PC-9 (cell line): ENCODE measurements at regions not wholly inside any gene's neighbourhood (a gene's known extent, or its start where the extent isn't known, plus 50 kb on each side); places are given as distances from the start of the nearest gene placed in this dataset.

Source experiments
- EZH2 ChIP-seq: fragments of 200-600 bp; sonication (generic); IDR thresholded peaks from 2 replicates; pipeline ENCODE4 v1.8.0; 2017; ENCODE audit warnings: antibody characterized with exemption, low read depth
- TF ChIP-seq, protein P1 (sequence below): fragments of 200-600 bp; sonication (generic); conservative IDR thresholded peaks from 2 replicates; pipeline ENCODE4 v1.6.1; 2017; ENCODE audit warnings: mixed run types, antibody characterized with exemption, mild to moderate bottlenecking, moderate library complexity

DNA sequence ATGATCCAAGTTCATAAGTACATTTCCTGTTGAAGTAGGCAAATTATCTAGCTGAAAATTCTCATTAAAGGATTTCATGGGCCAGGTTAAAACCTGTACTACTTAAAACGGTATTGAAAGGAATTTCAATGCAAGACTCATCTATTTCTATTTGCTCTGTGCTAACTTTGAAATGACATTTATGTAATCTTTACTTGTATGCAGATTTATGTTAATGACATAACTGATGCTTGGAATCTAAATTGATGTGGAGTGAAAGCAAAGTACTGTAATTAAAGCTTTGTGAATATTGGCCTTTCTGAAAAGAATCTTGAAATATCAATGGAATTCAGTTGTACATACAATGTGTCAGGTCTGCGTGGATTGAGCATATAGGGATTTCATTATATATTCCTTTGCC, 390.0 kb downstream of the CPS1 start:
- TF ChIP-seq, protein P1, sequence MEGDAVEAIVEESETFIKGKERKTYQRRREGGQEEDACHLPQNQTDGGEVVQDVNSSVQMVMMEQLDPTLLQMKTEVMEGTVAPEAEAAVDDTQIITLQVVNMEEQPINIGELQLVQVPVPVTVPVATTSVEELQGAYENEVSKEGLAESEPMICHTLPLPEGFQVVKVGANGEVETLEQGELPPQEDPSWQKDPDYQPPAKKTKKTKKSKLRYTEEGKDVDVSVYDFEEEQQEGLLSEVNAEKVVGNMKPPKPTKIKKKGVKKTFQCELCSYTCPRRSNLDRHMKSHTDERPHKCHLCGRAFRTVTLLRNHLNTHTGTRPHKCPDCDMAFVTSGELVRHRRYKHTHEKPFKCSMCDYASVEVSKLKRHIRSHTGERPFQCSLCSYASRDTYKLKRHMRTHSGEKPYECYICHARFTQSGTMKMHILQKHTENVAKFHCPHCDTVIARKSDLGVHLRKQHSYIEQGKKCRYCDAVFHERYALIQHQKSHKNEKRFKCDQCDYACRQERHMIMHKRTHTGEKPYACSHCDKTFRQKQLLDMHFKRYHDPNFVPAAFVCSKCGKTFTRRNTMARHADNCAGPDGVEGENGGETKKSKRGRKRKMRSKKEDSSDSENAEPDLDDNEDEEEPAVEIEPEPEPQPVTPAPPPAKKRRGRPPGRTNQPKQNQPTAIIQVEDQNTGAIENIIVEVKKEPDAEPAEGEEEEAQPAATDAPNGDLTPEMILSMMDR: no peak
- TF ChIP-seq EZH2: no peak
